ENCODE measurements at regions not wholly inside any gene's neighbourhood (a gene's known extent, or its start where the extent isn't known, plus 50 kb on each side); places are given as distances from the start of the nearest gene placed in this dataset.
A peak's percentile ranks its signal among the peaks of the same experiment; 100 is the strongest.
"Not testable (repeated sequence)": the region's sequence is repeated elsewhere in the genome, so short reads cannot be mapped to it uniquely, and the experiment has no call there.

- Histone ChIP-seq H2AFZ (peak overlapping the region; percentile 88; the same call in 1 of the 2 replicates), H3K4me1 (ENCODE audit: insufficient read depth) (peaks cover 13% of the 10 kb centered on the region; the same call in 1 of the 2 replicates)
- H3K79me2 ChIP-seq (replicated peaks; ENCODE audit: insufficient read depth); H3K4me3 Mint-ChIP-seq; H3K27me3 Mint-ChIP-seq (ENCODE audit: insufficient read depth, low read depth, poor library complexity); H3K4me1 Mint-ChIP-seq; H3K27me3 ChIP-seq (ENCODE audit: insufficient read depth); H3K36me3 ChIP-seq (ENCODE audit: insufficient read depth); H3K27ac ChIP-seq (ENCODE audit: low read depth); H3K4me2 ChIP-seq; H3F3A ChIP-seq (replicated peaks; ENCODE audit: low read depth); H3K36me3 Mint-ChIP-seq (ENCODE audit: low read depth); H3K4me3 ChIP-seq; H3K9me2 ChIP-seq (ENCODE audit: insufficient read depth); H3K9me3 Mint-ChIP-seq; H4K20me1 ChIP-seq (replicated peaks; ENCODE audit: insufficient read depth): not testable (repeated sequence)
- TF ChIP-seq ZNF462 (CRISPR knock-in tag; IDR thresholded peaks at IDR 0.05): 0 out of 2 replicates have a peak, but pooled peaks have one; percentile 17
- peak; percentile 77 to 98 for TF ChIP-seq CTCF (conservative IDR thresholded peaks at IDR 0.05; ENCODE audit: low read depth in 2 of 2)
- ATAC-seq: peak; percentile 50
- peak; percentile 56 for DNase-seq (ENCODE audit: low spot score)
- H3K27ac Mint-ChIP-seq: 0 out of 2 replicates have a peak overlapping the region, but pooled peaks have one; percentile 69
Observed at GRCh38 chr3:156043832-156044633, 76.3 kb upstream of the KCNAB1 start.
